ENCODE measurements at regions not wholly inside any gene's neighbourhood (a gene's known extent, or its start where the extent isn't known, plus 50 kb on each side); places are given as distances from the start of the nearest gene placed in this dataset.

DNA sequence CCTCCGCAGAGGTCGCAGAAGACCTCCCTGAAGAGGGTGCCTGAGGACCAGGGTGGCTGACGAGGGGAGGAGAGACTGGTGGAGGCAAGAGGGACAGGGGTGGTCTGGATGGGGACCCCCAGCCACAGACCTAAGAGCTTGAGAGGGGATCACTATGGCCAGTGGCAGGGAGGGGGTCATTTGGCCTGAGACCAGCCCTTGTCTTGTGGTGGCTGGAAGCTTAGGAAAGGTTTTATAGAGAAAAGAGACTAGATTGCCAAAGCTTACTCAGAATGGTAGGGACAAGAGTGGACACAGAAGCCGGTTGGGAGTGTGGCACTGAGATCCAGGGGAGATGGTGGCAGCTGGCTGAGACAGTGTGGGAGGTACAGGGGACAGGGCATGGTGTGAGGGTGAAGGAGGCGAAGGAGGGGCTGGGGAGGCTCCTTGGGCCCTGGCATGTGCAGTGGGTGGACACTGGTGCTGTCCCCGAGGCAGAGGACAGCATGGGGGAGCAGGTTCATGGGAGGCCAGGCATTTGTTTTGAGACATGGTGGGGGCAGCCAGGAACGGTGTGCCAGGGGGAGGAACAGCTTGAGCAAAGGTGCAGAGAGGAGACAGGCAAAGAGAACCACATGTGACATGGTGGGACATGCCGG is 123.0 kb downstream of the C9orf50 start:
- DNase-seq (ENCODE audit: low spot score), result peak; percentile 20
- TF ChIP-seq, protein P1, sequence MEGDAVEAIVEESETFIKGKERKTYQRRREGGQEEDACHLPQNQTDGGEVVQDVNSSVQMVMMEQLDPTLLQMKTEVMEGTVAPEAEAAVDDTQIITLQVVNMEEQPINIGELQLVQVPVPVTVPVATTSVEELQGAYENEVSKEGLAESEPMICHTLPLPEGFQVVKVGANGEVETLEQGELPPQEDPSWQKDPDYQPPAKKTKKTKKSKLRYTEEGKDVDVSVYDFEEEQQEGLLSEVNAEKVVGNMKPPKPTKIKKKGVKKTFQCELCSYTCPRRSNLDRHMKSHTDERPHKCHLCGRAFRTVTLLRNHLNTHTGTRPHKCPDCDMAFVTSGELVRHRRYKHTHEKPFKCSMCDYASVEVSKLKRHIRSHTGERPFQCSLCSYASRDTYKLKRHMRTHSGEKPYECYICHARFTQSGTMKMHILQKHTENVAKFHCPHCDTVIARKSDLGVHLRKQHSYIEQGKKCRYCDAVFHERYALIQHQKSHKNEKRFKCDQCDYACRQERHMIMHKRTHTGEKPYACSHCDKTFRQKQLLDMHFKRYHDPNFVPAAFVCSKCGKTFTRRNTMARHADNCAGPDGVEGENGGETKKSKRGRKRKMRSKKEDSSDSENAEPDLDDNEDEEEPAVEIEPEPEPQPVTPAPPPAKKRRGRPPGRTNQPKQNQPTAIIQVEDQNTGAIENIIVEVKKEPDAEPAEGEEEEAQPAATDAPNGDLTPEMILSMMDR (IDR thresholded peaks at IDR 0.05; ENCODE audit: extremely low read depth, missing control alignments), result no peak

DNA sequence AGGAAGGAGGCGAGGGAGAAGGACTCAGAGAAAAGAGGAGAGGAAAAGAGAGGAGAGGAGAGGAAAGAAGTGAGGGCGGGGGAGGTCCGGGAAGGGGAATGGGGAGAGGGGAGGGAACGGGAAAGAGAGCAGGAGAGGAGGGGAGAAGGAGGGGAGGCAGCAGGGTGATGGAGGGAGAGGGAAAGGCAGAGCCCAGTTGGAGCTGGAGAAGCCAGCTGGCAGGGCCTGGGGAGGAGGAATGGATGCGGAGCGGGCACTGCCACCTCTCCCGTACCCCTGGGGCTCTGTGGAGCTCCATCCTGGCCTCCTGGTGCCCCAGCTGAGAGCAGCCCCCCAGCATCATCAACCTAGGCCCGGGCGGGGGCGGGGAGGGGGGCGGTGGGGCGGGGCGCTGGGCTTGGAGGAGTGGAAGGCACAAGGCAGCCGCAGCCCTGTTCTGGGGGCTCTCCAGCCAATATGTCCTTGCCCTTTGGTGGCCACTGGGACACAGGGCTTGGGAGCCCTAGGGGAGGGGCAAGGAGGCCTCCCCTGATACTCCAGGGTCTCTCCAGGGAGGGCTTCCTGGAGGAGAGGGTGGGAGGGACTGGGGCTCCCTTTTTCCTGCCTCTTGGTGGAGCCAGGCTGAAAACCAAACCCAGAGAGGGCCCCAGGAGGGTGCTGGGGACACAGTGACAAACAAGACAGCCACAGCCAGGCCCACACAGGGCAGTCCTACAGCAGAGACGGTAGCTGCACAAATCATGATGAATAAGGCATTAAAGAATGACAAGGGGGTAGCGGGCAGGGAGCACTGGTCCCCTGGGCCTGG is 123.7 kb downstream of the C9orf50 start:
- TF ChIP-seq, protein P1 (IDR thresholded peaks at IDR 0.05; ENCODE audit: extremely low read depth, missing control alignments), result no peak
- DNase-seq (ENCODE audit: low spot score), result peak; percentile 32

DNA sequence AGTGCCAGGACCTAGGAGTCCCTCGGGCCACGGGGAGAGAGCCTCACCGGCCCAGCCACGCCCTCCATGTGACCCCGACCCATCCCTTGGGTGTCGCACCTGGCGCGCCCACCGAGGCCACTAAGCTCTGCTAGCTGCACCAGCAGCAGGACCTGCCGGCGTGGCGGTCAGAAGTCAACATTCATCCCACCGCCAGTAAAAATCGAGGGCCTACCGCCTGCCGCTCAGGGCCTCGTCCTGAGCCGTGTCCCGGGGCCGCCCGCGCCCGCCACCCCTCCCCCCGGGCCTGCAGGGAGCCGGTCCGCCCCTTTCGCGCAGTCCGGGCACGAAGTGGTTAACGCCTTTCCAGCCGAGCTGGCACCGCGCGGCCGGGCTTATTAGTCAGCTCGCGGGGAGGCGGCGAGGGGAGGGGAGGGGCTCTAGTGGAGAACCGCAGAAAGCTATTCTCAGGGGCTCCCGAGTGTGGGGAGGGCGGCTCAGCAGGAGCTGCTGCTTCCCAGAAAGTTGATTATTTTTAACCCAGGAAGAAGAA is 124.4 kb downstream of the C9orf50 start:
- TF ChIP-seq, protein P1 (IDR thresholded peaks at IDR 0.05; ENCODE audit: extremely low read depth, missing control alignments), result no peak
- peak; percentile 60 for DNase-seq (ENCODE audit: low spot score)

DNA sequence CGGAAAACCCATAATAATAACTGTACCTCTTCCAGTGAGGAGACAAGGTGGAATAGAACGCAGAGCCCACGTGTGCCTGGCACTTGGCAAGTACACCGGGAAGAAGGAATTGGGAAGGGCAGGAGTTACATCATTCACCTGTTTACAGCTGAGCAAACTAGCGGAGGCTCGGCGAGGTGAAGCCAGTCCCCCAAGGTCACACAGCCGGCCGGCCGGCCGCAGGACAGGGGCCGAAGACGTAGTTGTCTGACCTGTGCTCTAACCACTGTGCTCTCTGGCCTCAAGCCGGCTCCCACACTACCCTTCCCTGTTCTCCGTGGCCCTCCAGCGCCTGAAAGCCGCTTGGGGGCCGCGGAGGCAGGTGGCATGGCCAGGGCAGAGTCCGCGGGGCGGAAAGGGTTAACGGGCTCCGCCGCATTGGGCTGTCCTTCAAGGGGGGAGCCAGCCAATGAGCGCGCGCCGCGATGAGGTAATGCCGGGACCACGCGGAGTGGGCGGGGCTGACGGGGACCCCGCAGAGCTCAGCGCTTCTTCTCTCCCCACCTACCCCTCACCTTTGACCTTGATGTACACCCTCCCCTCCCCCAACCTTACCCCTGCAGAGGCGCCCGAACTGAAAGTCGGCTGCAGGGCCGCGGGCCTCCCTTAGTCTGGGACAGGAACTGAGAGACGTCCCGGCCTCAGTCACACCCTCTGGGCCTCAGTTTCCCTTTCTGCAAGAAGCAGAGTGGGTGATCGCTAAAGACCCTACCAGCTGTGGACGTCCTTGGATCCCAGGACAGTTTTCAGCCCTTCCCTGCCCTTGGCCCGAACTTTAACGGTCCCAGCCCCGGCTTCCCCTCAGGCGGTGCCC is 125.1 kb downstream of the C9orf50 start:
- peak; percentile 89 for DNase-seq (ENCODE audit: low spot score)
- TF ChIP-seq, protein P1 (IDR thresholded peaks at IDR 0.05; ENCODE audit: extremely low read depth, missing control alignments), result no peak

DNA sequence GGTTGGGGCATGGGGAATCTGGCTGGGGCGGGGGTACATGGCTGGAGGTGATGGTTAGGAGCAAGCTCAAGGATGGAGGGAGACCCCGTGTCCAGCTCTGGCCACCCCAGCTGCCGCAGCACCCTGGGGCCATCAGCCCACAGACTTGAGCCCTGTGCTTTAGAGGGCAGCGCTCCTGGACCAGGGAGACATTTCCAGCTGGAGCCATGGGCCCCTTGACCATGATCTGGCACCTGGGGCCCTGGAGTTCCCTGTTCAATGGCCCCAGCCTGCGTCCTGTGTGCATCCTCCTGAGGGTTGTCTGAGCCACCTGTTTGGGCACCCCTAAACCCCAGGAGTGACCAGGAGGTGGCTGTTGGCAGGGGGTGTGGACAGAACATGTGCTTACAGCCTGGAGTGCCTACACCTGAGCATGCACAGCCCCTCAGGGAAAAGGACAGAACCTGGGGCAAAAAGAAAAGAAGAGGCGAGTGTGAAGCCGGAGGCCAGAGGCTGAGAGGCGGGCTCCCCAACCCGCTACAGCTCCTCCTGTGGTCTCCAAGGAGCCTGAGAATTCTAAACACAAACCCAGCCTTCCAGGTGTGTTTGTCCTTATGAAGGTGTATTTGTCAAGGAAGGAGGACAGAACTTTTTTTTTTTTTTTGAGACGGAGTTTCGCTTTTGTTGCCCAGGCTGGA is 126.7 kb downstream of the C9orf50 start:
- TF ChIP-seq, protein P1 (IDR thresholded peaks at IDR 0.05; ENCODE audit: extremely low read depth, missing control alignments), result no peak

DNA sequence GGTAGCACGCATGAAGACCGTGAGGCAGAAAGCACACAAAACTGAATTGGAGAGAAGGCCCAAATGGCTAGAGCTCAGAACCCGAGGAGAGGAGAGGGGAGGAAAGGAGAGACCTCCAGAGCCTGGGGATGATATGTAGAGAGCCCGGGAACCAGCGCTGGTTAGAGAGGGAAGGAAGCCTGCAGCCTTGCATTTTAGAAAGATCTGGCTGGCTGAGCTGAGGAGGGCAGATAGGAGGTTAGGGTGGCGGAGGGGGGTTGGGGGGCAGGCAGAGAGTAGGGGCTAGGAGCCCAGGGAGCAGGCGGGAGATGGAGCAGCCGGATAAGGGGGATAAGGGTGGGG is 127.2 kb downstream of the C9orf50 start:
- DNase-seq (ENCODE audit: low spot score), result no peak
- TF ChIP-seq, protein P1 (IDR thresholded peaks at IDR 0.05; ENCODE audit: extremely low read depth, missing control alignments), result no peak

More for the DNA sequence above, 126.7 kb downstream of the C9orf50 start:
- peak; percentile 14 for DNase-seq (ENCODE audit: low spot score)

Data from GM20000 (cell line).